MM.1S (cell line): ENCODE measurements at regions not wholly inside any gene's neighbourhood (a gene's known extent, or its start where the extent isn't known, plus 50 kb on each side); places are given as distances from the start of the nearest gene placed in this dataset.

Experiments
- DNase-seq: peaks from one replicate; pipeline ENCODE4 v3.0.0-alpha.2; 2015
- H2AFZ ChIP-seq: fragments of 300-600 bp; sonication (generic); 2 replicates; pipeline ENCODE4 v1.6.0; 2016; ENCODE audit warnings: antibody characterized with exemption, low read length
- H3F3A ChIP-seq: fragments of 300-600 bp; sonication (generic); 2 replicates; pipeline ENCODE4 v1.6.1; 2016; ENCODE audit warnings: mild to moderate bottlenecking, antibody characterized with exemption, low read length, moderate library complexity, mixed read lengths; ENCODE audit not compliant: insufficient read depth
- H3K27ac ChIP-seq: fragments of 300-600 bp; sonication (generic); 2 replicates; pipeline ENCODE4 v1.5.1; 2016; ENCODE audit warnings: mild to moderate bottlenecking, low read length
- H3K27me3 ChIP-seq: fragments of 300-600 bp; sonication (generic); replicated peaks from 2 replicates; pipeline ENCODE4 v1.6.0; 2016; ENCODE audit warnings: low read length; ENCODE audit not compliant: insufficient read depth
- H3K36me3 ChIP-seq: fragments of 300-600 bp; sonication (generic); replicated peaks from 2 replicates; pipeline ENCODE4 v1.6.1; 2016; ENCODE audit warnings: mild to moderate bottlenecking, low read length, mixed read lengths; ENCODE audit not compliant: insufficient read depth
- H3K4me1 ChIP-seq: fragments of 300-600 bp; sonication (generic); 2 replicates; pipeline ENCODE4 v1.6.1; 2016; ENCODE audit warnings: low read length, mixed read lengths
- H3K4me2 ChIP-seq: fragments of 300-600 bp; sonication (generic); 2 replicates; pipeline ENCODE4 v1.6.0; 2016; ENCODE audit warnings: low read depth, low read length
- H3K4me3 ChIP-seq: fragments of 300-600 bp; sonication (generic); 2 replicates; pipeline ENCODE4 v1.5.1; 2016; ENCODE audit warnings: low read length, mixed read lengths
- H3K79me2 ChIP-seq: fragments of 300-600 bp; sonication (generic); 2 replicates; pipeline ENCODE4 v1.6.1; 2016; ENCODE audit warnings: mixed run types, low read length, mixed read lengths
- H3K9ac ChIP-seq: fragments of 300-600 bp; sonication (generic); 2 replicates; pipeline ENCODE4 v1.6.1; 2016; ENCODE audit warnings: low read length, mixed read lengths
- H3K9me2 ChIP-seq: fragments of 300-600 bp; sonication (generic); replicated peaks from 2 replicates; pipeline ENCODE4 v1.6.1; 2016; ENCODE audit warnings: mild to moderate bottlenecking, low read length, mixed read lengths; ENCODE audit not compliant: insufficient read depth
- H3K9me3 ChIP-seq: fragments of 300-600 bp; sonication (generic); replicated peaks from 2 replicates; pipeline ENCODE4 v1.6.1; 2016; ENCODE audit warnings: mild to moderate bottlenecking, low read length, mixed read lengths; ENCODE audit not compliant: insufficient read depth
- H4K20me1 ChIP-seq: fragments of 300-600 bp; sonication (generic); 2 replicates; pipeline ENCODE4 v1.6.1; 2016; ENCODE audit warnings: mild to moderate bottlenecking, low read length, moderate library complexity, mixed read lengths; ENCODE audit not compliant: insufficient read depth
- EZH2 ChIP-seq: fragments of 300-600 bp; sonication (generic); optimal IDR thresholded peaks from 2 replicates; pipeline ENCODE3; 2017; ENCODE audit warnings: low read depth, mild to moderate bottlenecking, antibody characterized with exemption, low read length, mixed read lengths
- EZH2phosphoT487 ChIP-seq: fragments of 300-600 bp; sonication (generic); IDR thresholded peaks from 2 replicates; pipeline ENCODE4 v1.6.1; 2018; ENCODE audit warnings: antibody characterized with exemption, low read length
- TF ChIP-seq, protein P1 (sequence below): fragments of 300-600 bp; sonication (generic); IDR thresholded peaks from 2 replicates; pipeline ENCODE4 v1.5.1; 2016; ENCODE audit warnings: antibody characterized with exemption, low read length, mixed read lengths

DNA sequence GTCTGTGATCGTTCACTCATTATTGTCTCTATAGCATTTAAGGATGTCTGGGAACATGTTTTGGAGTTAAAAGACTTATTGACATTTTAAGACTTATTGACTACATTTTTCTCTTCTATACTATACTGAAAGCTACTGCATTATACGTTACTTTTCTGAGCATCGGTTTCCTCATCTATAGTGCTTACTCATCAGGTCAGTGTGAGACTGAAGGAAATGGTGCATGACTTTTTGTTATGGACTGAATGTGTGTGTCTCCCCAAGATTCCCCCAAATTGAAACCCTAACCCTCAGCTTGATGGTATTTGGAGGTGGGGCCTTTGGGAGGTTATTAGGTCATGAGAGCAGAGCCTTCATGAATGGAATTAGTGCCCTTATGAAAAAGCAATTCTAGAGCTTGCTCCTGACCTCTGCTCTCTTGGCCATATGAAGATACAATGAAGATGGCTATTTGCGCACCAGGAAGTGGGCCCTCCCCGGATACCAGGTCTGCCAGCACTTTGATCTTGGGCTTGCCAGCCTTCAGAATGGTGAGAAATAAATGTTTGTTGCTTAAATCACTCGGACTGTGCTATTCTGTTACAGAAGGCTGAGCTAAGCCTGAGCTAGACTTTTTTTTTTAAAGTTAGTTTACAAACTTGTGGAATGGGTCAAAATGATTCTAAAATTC, 243.7 kb upstream of the RREB1 start:
- Histone ChIP-seq H2AFZ (no peak overlapping the region), H4K20me1 (no peaks in the 10 kb centered on the region), H3K4me3 (no peak overlapping the region), H3K27ac (no peak overlapping the region), H3K9me3 (no peaks in the 10 kb centered on the region), H3K4me1 (no peaks in the 10 kb centered on the region), H3K79me2 (no peaks in the 10 kb centered on the region), H3K36me3 (no peaks in the 10 kb centered on the region), H3K4me2 (no peak overlapping the region), H3K9me2 (no peaks in the 10 kb centered on the region), H3K9ac (no peak overlapping the region), H3K27me3 (no peaks in the 10 kb centered on the region), H3F3A (no peaks in the 10 kb centered on the region)
- TF ChIP-seq EZH2 (no peak), EZH2phosphoT487 (no peak)
- TF ChIP-seq, protein P1, sequence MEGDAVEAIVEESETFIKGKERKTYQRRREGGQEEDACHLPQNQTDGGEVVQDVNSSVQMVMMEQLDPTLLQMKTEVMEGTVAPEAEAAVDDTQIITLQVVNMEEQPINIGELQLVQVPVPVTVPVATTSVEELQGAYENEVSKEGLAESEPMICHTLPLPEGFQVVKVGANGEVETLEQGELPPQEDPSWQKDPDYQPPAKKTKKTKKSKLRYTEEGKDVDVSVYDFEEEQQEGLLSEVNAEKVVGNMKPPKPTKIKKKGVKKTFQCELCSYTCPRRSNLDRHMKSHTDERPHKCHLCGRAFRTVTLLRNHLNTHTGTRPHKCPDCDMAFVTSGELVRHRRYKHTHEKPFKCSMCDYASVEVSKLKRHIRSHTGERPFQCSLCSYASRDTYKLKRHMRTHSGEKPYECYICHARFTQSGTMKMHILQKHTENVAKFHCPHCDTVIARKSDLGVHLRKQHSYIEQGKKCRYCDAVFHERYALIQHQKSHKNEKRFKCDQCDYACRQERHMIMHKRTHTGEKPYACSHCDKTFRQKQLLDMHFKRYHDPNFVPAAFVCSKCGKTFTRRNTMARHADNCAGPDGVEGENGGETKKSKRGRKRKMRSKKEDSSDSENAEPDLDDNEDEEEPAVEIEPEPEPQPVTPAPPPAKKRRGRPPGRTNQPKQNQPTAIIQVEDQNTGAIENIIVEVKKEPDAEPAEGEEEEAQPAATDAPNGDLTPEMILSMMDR = no peak
- DNase-seq = no peak

- H3K36me3 ChIP-seq = no peaks in the 10 kb centered on the region
- H3K27ac ChIP-seq = no peak overlapping the region
- H3K4me1 ChIP-seq = no peaks in the 10 kb centered on the region
- H3K9me3 ChIP-seq = no peaks in the 10 kb centered on the region
- no peaks in the 10 kb centered on the region for H3K79me2 ChIP-seq
- TF ChIP-seq EZH2 (no peak), EZH2phosphoT487 (no peak)
- TF ChIP-seq, protein P1 = no peak
- no peaks in the 10 kb centered on the region for H4K20me1 ChIP-seq
- no peaks in the 10 kb centered on the region for H3F3A ChIP-seq
- no peak overlapping the region for H3K4me2 ChIP-seq
- no peak overlapping the region for H3K9ac ChIP-seq
- H3K9me2 ChIP-seq = no peaks in the 10 kb centered on the region
- no peaks in the 10 kb centered on the region for H3K27me3 ChIP-seq
- DNase-seq = no peak
- no peak overlapping the region for H2AFZ ChIP-seq
- no peak overlapping the region for H3K4me3 ChIP-seq
These were observed 242.2 kb upstream of the RREB1 start for GRCh38 chr6:6865611-6866010.

GRCh38 chr6:6866656-6867403, 240.9 kb upstream of the RREB1 start:
- no peaks in the 10 kb centered on the region for H3K4me1 ChIP-seq
- DNase-seq = no peak
- H2AFZ ChIP-seq = no peak overlapping the region

More at GRCh38 chr6:6866656-6867403, 240.9 kb upstream of the RREB1 start:
- Histone ChIP-seq H4K20me1 (no peaks in the 10 kb centered on the region), H3K9me2 (no peaks in the 10 kb centered on the region), H3K27me3 (no peaks in the 10 kb centered on the region), H3K4me2 (no peak overlapping the region), H3K9me3 (no peaks in the 10 kb centered on the region), H3K36me3 (no peaks in the 10 kb centered on the region), H3K27ac (no peak overlapping the region), H3F3A (no peaks in the 10 kb centered on the region), H3K79me2 (no peaks in the 10 kb centered on the region), H3K9ac (no peak overlapping the region), H3K4me3 (no peak overlapping the region)
- no peak for TF ChIP-seq EZH2
- TF ChIP-seq, protein P1 = no peak
- TF ChIP-seq EZH2phosphoT487 = no peak
